KOPT-K1 (cell line): ENCODE measurements at regions not wholly inside any gene's neighbourhood (a gene's known extent, or its start where the extent isn't known, plus 50 kb on each side); places are given as distances from the start of the nearest gene placed in this dataset.

ENCODE experiments used
- H3K27ac ChIP-seq: fragments of 200-600 bp; sonication (generic); 2 replicates; pipeline ENCODE4 v1.5.1; 2016; ENCODE audit warnings: antibody characterized with exemption, mild to moderate bottlenecking, low read depth, low read length; ENCODE audit not compliant: poor library complexity, severe bottlenecking
- H3K36me3 ChIP-seq: fragments of 200-600 bp; sonication (generic); 2 replicates; pipeline ENCODE4 v1.5.1; 2017; ENCODE audit warnings: antibody characterized with exemption, mild to moderate bottlenecking, low read length, moderate library complexity; ENCODE audit not compliant: insufficient read depth
- H3K9me3 ChIP-seq: fragments of 200-600 bp; sonication (generic); 2 replicates; pipeline ENCODE4 v1.5.1; 2017; ENCODE audit warnings: antibody characterized with exemption, low read length, mild to moderate bottlenecking; ENCODE audit not compliant: insufficient read depth, poor library complexity, severe bottlenecking

DNA sequence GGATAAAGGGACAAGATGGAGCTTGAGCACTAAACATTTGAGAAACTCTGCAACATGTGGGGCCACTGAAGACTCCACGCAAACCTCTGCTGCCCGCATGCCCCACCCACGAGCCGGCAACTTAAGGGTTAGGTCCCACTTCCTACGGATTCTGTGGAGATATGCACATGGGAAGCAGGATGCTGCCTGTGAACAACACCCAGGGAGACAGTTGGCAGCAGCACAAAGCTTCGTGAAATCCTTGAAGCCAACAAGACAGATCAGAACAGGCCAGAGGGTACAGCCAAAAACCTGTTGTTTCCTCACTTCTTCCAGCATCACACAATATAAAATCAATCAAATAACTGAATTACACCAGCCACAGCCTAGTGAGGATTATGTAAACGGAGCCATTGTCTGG, 270.4 kb downstream of the ENC1 start:
- no peaks in the 10 kb centered on the region for H3K9me3 ChIP-seq
- no peak overlapping the region for H3K27ac ChIP-seq
- H3K36me3 ChIP-seq: no peaks in the 10 kb centered on the region

DNA sequence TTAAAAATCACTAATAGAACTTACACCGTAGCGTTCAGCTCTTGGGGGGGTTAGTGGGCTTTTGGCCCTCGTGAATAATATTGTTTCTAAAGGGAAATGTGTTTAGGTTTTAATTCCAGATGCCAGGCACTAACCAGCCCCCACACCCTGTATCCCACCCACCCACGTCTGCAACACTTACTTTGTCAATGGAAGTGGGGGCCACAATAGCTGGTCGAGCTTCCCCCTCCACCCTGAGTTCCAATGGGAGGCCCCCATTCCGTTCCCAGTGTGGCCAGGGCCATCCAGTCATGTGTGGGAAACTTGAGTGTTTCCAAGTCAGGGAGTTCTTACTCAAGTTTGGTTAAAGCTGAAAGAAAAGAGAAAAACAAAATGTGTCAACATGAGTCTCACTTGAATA, 271.4 kb downstream of the ENC1 start:
- H3K27ac ChIP-seq: no peak overlapping the region
- H3K9me3 ChIP-seq: no peaks in the 10 kb centered on the region
- no peaks in the 10 kb centered on the region for H3K36me3 ChIP-seq

DNA sequence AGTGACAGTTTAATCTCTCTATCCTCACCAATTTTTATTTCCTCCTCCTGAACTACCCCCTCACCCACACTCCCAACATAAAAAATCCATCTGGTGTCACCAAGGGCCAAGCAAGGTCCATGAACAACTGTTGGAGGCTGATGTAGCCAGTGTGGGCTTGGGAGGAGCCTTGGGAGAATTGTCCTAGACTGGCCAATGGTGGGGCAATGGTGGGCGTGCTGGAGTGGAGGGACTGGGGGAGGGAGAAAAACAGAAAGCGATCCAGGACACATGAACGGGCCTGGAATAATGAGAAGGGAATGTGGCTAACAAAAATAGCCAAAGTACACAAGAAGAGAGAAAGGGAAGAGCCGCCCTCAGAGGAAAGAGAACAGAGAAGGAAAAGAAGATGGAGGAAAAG, 272.6 kb downstream of the ENC1 start:
- H3K27ac ChIP-seq: no peak overlapping the region
- H3K9me3 ChIP-seq: no peaks in the 10 kb centered on the region
- H3K36me3 ChIP-seq: no peaks in the 10 kb centered on the region

DNA sequence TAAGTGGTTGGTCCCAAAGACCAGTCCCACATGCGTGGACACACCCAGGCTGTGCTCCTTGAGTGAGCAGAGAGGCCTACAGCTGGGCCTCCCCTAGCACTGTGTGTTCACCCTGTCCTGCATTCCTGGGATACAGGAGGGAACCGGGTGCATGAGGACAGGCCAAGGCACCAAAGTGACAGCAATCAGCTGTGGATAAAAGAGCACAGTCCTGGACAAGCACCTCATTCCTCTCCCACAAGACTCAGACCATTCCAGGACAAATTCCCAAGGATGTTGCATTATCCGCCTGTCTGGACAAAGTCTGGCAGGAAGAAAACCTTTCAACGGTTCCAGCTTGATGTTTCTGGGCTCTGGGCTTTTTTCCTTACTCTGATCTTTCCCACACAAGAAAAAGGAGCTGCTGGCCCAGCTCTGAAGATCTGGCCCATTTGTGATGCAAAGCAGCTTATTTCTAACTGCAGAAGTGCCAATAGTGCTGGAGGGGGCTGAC, 273.2 kb downstream of the ENC1 start:
- H3K27ac ChIP-seq: no peak overlapping the region
- no peaks in the 10 kb centered on the region for H3K36me3 ChIP-seq
- H3K9me3 ChIP-seq: no peaks in the 10 kb centered on the region

DNA sequence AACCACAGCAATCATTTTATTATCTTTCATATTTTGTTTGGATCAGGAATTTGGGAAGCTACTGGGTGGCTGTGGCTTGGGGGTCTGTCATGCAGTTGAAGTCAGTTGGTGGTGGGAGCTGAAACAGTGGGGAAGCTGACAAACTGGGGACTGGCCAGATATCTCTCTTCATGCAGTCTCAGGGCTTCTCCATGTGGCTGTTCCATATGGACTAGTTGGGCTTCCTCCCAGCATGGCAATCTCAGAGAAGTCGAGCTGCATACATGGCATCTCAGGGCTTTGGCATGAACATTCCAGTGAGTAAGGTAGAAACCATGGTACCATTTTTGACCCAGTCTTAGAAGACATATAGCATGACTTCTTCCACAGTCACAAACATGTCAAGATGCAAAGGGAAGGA, 274.8 kb downstream of the ENC1 start:
- no peaks in the 10 kb centered on the region for H3K9me3 ChIP-seq
- H3K36me3 ChIP-seq: no peaks in the 10 kb centered on the region
- H3K27ac ChIP-seq: no peak overlapping the region

DNA sequence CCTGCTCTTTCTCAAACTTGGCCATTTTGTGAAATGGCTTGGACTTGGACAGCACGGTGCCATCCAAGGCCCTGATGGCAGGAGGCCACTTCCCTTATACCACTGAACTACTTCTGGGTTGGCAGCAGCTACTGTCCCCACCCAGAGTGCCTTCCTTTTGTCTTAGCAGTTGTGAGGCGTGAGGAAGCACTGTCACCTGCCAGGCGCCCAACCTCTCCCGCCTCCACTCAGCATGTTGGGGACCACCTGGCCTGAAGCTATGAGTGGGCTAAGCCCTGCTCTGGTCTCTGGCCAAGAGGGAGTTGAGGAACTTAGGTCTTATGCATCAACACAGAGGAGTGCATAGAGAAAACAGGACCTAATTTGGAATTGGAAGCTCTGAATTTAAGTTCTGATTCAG, 276.0 kb downstream of the ENC1 start:
- no peaks in the 10 kb centered on the region for H3K36me3 ChIP-seq
- H3K9me3 ChIP-seq: no peaks in the 10 kb centered on the region
- no peak overlapping the region for H3K27ac ChIP-seq

DNA sequence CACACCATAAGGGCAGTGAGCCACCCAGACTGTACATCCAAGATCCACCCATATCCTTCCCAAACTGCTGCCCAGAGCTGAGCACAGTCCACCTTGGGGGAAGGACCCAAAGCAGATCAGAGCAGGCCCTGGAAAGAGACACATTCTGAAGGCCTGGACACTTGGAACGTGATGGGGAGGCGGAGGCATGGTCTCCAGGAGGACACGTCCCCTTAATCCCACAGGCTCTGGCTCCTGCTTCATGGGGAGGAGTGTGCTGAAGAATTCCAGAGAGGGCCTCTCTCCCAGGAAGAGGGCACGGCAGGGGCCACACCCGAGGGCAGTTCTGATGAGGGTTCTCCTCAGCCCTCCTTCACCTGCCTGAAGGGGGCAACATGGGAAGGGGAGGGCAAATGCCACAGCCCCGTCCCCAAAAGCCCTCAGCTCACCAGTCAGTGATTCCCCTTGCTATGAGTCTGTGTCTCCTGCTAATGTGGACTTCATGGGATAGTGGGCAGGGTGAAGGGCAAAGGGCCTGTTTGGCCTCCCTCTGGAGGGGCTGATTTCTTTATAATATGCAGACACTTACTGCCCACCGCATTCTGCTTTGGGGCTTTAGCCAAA, 276.8 kb downstream of the ENC1 start:
- no peak overlapping the region for H3K27ac ChIP-seq
- H3K36me3 ChIP-seq: no peaks in the 10 kb centered on the region
- no peaks in the 10 kb centered on the region for H3K9me3 ChIP-seq

DNA sequence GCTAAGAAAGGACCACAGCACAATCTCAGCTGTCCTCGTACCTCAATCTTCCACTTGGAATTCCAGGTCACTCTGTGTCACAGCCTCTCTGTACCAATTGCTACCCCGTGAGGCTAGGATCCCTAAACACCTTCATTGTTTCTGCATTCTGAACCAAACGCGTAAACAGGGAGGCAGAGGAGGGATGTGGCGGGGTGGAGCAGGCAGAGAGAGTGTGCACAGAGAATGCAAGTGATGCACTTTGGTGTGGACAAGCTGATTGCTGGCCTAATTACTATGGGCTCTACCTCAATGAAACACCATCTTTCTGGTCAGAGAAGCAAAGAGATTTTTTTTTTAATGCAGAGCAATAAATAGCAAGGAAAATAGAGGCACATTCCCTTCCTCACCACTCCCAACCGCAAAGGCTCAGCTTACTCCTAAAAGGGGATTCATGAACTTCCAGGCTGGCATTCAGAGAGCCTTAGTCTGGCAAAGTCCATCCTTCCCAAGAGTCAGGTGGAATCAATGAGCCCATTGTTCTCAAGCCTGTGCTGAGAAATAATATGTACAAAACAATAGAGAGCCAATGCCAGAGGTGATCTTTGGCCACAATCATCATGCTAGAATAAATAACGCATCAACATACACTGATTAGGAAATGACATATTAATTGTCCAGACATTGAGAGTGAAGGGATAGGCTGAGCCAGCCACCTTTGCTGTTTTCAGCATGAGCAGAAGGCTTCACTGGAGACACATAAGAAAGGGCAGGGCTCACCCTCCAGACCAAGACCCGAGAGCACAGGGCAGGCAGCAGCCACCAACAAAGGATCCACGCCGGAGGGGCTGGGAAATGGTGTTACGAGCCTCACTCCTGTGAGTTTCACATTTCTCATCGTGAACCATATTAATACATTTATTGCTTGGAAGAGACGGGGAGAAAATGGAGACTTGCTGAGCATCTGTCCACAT, 278.8 kb downstream of the ENC1 start:
- no peaks in the 10 kb centered on the region for H3K36me3 ChIP-seq
- no peaks in the 10 kb centered on the region for H3K9me3 ChIP-seq
- no peak overlapping the region for H3K27ac ChIP-seq

DNA sequence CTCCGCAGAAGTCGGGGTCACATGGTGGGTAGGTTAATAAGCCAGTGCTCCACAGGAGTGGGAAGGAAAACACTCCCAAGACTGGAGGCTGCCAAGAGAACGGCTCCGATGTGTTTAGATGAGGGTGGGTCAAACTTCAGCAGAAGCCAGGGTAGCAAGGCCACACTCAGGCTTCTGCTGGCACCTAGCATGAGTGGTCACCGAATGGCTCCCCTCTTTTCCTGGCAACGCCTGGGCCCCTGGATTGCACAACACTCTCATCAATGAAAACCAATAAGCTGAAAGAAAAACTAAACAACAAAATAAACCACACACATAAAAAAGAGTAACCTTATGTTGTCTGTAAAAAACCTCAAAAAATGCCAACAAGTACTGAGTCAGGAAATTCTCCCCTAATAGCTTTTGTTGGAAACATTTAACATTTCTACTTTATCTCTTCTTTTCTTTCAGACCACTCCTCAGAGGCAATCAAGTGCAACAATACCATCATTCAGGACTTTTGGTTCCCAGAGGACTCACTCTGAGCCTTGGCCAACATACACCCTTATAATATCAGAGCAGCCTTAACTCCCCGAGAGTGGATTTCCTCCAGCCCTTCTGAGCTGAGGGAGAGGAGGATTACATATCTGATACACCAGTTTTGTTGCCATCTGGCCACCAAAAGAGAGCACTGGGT, 279.9 kb downstream of the ENC1 start:
- H3K36me3 ChIP-seq: no peaks in the 10 kb centered on the region
- no peaks in the 10 kb centered on the region for H3K9me3 ChIP-seq
- no peak overlapping the region for H3K27ac ChIP-seq

DNA sequence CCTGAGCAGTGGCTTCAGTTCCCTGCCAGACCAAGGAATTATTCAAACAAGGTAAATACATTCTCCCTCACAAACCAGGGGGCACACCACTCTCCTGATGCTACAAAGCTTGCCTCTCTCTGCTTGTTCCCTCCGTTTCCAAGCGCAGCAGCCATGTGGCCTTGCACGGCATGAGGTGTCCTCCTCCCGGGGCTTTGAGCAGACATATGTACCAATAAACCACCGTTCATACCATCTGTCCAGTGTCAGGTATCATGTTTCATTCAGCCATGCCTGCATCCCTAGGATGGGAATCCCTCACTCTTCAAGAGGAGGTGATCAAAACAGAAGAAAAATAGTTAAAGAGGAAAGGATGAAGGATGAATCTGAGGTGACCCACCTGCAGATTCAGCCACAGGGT, 282.7 kb downstream of the ENC1 start:
- no peak overlapping the region for H3K27ac ChIP-seq
- no peaks in the 10 kb centered on the region for H3K36me3 ChIP-seq
- no peaks in the 10 kb centered on the region for H3K9me3 ChIP-seq

DNA sequence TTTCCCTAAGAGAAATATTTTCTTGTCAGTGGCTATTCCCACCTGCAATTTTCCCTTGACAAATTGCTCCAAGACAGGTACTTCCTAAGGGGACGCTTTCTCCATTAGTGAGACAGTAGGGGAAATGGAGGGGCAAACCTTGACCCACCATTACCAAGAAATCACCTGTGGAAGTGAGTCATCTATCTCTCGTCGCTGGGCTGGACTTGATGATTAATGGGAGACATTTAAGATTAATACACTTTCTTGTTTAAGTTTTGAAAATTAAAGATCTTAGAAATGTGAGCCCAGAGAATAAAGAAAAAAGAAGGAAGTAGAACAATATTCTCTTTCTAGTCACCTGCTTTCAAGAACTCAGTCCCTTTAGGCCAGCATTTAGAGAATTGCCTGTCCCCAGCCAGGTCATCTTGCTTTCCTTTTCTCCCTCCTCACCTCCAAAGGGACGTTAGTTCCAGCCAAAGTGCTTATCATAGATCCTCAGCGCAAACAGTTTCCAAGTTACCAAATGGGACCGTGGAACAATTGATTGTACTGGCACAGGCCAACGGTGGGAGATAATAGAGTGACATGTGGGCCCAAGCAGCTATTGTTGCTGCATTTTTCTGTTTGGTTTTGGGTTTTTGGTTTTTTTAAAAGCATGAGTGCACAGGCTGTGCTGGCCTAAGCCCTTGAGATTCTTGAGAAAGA, 284.4 kb downstream of the ENC1 start:
- H3K9me3 ChIP-seq: no peaks in the 10 kb centered on the region
- H3K27ac ChIP-seq: no peak overlapping the region
- no peaks in the 10 kb centered on the region for H3K36me3 ChIP-seq

DNA sequence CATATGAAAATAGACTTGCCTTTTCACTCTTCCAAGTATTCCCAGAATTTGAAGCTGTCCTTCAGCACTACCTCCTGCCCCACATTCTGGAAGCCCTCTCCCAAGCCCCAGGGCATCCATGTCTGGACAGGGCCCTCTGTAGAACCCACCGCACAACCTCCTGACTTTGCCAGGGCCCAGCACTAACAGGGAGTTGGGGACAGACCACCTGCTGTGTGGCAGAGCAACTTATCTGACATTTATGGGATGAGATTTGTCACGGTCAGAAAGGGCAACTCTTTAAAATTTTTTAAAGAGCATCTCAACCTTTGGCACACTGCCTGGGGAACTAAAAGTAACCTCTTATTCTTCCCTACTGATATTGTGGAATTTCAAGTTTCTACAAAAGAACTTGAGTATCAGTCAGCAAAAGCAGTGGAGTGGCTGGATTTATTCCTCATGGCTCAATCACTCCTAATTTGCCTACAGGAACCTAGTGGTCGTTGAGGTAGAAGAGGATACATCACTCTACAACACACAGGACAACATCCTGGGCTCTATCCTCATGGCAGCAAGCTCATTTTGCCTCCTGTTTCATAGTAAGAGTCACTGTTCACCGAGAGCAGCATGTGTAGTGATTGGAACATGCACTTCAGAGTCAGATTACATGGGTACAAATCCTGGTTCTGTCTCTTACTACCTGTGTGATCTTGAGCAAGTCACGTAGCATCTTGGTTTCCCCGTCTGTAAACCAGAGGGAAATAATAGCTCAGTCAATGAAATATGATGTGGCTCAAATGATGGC, 285.3 kb downstream of the ENC1 start:
- Histone ChIP-seq H3K9me3 (no peaks in the 10 kb centered on the region), H3K27ac (no peak overlapping the region)

DNA sequence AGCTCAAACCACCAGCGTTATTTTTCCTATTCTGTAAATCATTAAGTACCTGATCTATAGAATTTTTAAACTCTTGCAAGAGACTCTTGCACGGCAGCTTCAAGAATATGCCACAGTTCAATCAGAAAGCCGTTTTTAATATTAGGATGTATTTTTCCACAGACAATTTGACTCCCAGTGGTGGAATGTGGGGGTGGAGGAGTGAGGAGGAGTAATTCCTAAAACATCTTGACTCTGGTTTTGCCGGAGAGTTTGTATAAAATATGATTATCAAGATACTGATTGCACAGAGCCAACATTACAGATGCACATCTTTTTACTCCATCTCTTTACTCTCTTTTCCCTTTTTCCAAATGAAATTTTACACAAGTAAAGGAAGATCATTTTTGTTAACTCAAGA, 288.3 kb downstream of the ENC1 start:
- no peaks in the 10 kb centered on the region for H3K9me3 ChIP-seq
- no peak overlapping the region for H3K27ac ChIP-seq
- H3K36me3 ChIP-seq: no peaks in the 10 kb centered on the region

More for the DNA sequence above, 285.3 kb downstream of the ENC1 start:
- H3K36me3 ChIP-seq: no peaks in the 10 kb centered on the region

DNA sequence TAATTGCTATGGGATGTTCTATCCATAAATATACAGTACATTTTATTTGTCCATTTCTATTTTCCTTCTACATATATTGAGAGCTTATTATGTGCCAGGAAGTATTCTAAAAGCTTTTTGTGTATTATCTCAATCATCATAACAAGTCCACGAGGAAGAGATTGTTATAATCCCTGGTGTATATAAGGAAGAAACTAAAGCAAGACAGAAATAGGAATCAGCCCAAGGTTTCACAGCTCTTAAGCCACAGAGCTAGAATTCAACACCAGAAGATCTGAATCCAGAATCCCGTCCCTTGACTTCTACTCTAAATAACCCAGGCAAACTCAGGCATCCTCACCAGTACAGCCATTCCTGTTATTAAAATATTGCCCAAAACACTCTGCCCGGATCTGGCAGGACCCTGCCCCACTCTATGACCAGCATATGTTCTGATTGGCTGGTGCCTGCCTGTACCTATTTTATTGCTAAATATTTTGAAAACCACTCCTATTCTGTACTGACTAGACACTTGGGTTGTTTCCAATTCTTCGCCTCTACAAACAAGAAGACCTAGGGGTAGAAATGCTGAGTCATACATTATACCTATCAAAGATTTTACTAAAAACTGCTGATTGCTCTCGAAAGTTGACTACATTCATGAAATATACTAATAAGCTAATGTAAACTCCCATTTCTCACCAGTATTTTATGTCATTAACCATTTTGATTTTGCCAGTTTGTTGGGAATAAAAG, 297.4 kb downstream of the ENC1 start:
- Histone ChIP-seq H3K36me3 (no peaks in the 10 kb centered on the region), H3K9me3 (no peaks in the 10 kb centered on the region), H3K27ac (no peak overlapping the region)
